Fibroblast of mammary gland (primary cell): ENCODE measurements at regions not wholly inside any gene's neighbourhood (a gene's known extent, or its start where the extent isn't known, plus 50 kb on each side); places are given as distances from the start of the nearest gene placed in this dataset.

Experiments
- DNase-seq: peaks from one replicate; pipeline ENCODE4 v3.0.0-alpha.2; 2010; ENCODE audit warnings: low read depth
- H3K4me3 ChIP-seq: 2 replicates; pipeline ENCODE4 v1.5.1; 2011; ENCODE audit warnings: low read depth, mild to moderate bottlenecking, low read length, moderate library complexity; ENCODE audit not compliant: control insufficient read depth
- CTCF ChIP-seq: conservative IDR thresholded peaks from 2 replicates; pipeline ENCODE4 v1.5.1; 2011; ENCODE audit warnings: low read depth, low read length, inconsistent platforms; ENCODE audit not compliant: control insufficient read depth, insufficient read depth

GRCh38 chr4:41436419-41436818, 101.5 kb upstream of the LIMCH1 start:
- no peak for TF ChIP-seq CTCF
- H3K4me3 ChIP-seq: no peak overlapping the region
- no peak for DNase-seq

GRCh38 chr4:41437111-41437536, 100.8 kb upstream of the LIMCH1 start:
- no peak for TF ChIP-seq CTCF
- H3K4me3 ChIP-seq: no peak overlapping the region
- no peak for DNase-seq

- DNase-seq: no peak
Observed at GRCh38 chr4:41438931-41439297, 99.0 kb upstream of the LIMCH1 start.

GRCh38 chr4:41442810-41443209, 95.1 kb upstream of the LIMCH1 start:
- no peak for TF ChIP-seq CTCF
- H3K4me3 ChIP-seq: no peak overlapping the region
- DNase-seq: no peak

More at GRCh38 chr4:41438931-41439297, 99.0 kb upstream of the LIMCH1 start:
- no peak overlapping the region for H3K4me3 ChIP-seq
- no peak for TF ChIP-seq CTCF

GRCh38 chr4:41443340-41444079, 94.4 kb upstream of the LIMCH1 start:
- no peak for TF ChIP-seq CTCF
- no peak for DNase-seq
- no peak overlapping the region for H3K4me3 ChIP-seq

GRCh38 chr4:41446391-41446790, 91.6 kb upstream of the LIMCH1 start:
- no peak overlapping the region for H3K4me3 ChIP-seq
- no peak for TF ChIP-seq CTCF
- no peak for DNase-seq
